SK-N-MC (cell line): ENCODE measurements at regions not wholly inside any gene's neighbourhood (a gene's known extent, or its start where the extent isn't known, plus 50 kb on each side); places are given as distances from the start of the nearest gene placed in this dataset.

Source experiments
- EZH2 ChIP-seq: fragments of 200-600 bp; sonication (generic); IDR thresholded peaks from one replicate; pipeline ENCODE4 v1.6.1; 2017; ENCODE audit warnings: antibody characterized with exemption
- POLR2AphosphoS5 ChIP-seq: IDR thresholded peaks from 2 replicates; pipeline ENCODE4 v1.6.1; 2012; ENCODE audit warnings: mild to moderate bottlenecking, low read depth, low read length, borderline replicate concordance

- TF ChIP-seq POLR2AphosphoS5, result no peak
- TF ChIP-seq EZH2, result no peak
Observed at GRCh38 chr3:99505200-99505599, 133.2 kb upstream of the COL8A1 start.
